HS-27A (cell line): ENCODE measurements at regions not wholly inside any gene's neighbourhood (a gene's known extent, or its start where the extent isn't known, plus 50 kb on each side); places are given as distances from the start of the nearest gene placed in this dataset.
"Not testable (repeated sequence)": the region's sequence is repeated elsewhere in the genome, so short reads cannot be mapped to it uniquely, and the experiment has no call there.

Experiments
- DNase-seq: peaks from one replicate; pipeline ENCODE4 v3.0.0-alpha.2; 2012; ENCODE audit warnings: low read depth, missing footprints

DNA sequence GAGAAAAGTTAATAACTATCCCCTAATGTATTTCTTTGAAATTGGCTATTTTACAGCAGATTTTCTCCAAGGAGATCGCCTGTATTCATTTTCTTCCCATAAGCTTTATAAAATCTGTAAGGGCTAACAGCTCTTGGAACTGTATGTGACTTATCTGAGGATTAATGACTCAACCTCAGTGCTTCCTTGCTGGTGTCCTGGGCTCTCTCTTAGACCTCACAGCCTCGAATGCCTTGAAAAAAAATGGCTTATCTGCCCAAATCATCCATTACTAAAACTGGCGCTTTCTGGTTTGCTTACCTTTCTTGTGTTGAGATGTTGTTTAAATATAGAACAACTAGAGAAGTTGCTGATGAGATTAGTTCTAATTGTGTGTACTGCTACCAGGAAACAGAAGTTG lies 713.6 kb downstream of the SLC4A3 start:
- DNase-seq, result no peak

DNA sequence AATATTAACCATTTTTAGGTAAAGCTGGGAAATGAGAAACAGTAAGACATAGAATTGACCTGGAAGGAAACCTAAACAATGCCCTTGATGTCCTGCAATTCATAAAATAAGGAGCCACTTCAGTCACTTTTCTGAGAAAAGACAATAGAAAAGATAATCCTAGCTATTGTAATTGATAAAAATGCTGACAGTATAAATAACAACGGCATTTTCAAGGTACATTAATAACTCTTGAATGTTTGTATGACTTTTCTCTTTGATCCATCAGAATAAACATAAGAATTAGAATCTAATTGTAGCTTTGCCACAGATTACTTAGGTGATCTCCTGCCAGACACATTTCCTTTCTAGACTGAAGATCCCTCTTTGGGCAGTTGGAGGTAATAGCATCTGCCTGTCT lies 719.5 kb downstream of the SLC4A3 start:
- no peak for DNase-seq

DNA sequence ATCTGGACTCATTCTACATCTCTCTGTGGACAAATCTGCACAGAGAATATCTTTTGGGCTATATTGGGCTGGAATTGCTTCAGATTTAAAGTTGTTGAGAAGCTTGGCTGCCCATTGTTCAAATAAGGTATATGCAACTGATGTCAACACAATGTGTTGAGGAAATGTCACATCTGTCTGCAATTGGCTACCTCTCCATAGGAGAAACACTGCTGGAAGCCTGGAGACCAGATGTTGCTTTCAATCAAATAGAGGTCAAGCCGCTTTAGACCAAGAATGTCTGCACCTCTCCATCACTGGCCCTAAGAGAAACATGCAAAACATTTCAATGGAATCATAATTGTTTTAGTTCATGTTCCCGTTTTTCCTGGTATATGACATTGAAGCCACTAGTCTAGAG lies 720.2 kb downstream of the SLC4A3 start:
- no peak for DNase-seq

DNA sequence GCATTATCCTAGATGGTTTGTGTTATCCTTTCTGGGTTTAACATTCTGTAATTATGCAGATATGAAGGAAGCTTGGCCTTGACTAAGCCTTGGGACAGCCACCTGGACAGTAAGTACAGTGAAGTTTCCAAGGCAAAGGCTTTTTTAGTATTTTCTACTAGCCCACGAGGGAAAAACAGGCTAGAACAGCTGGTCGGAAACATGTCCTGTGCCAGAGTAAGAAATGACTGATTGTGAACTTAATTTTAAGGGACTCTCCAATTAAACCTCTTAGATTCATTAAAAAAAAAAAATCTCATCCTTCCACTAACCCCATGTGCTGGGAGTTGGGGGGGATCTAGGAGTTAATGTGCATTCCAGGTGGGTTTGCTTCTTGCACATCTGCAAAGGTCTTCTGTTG lies 720.8 kb downstream of the SLC4A3 start:
- no peak for DNase-seq

DNA sequence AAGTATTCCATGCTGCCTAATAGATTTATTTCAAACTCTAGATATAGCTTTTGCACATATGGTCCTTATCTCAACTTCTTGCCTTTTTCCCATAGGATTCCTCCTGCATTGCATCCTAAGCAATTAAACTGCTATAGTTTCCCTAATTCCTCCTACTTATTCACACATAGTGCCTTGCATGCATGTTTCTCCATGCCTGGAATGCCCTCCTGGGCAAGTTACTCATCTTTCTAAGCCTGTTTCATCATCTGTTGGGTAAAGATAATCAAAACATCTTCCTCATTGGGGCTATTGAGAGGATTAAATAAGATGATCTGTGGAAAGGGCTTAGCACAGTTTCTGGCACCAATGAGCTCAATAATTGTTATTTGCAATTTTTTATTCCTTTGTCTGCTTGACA lies 726.5 kb downstream of the SLC4A3 start:
- DNase-seq, result no peak

DNA sequence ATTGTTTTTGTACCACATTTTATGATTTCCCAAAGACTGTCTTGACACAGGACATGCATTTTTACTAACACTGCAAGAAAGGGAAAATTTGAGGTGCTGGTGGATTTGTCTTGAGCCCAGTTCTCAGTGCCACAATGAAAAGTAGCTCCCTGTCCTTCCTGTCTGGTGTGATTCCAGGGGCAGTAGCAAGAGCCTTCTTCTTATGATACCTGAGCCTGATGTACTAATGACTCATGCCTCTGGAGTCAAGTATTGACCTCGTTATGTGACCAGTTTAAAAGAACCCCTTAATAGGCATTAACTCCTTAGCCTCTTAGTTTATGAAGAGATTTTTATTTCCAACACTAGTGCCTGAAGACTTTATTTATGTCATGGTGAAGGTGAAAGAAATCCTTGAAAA lies 728.6 kb downstream of the SLC4A3 start:
- no peak for DNase-seq

DNA sequence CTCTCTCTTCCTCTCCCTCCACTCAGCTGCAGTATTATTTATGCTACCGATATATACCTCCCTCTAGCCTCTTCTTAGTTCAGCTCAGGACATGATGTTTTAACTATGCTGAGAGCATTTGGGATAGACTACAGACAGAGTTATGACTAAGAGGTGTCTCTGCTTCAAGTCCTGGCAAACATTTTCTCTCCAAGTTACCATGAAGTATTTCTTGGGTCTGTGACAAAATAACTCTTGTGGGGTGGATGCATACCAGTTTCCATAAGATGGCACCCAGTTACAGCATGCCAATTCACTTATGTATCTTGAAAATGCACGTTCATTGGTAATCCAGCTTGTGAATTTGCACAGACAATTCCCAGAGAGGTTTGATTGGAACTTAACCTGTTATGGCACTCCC lies 737.6 kb downstream of the SLC4A3 start:
- DNase-seq, result peak; percentile 29

DNA sequence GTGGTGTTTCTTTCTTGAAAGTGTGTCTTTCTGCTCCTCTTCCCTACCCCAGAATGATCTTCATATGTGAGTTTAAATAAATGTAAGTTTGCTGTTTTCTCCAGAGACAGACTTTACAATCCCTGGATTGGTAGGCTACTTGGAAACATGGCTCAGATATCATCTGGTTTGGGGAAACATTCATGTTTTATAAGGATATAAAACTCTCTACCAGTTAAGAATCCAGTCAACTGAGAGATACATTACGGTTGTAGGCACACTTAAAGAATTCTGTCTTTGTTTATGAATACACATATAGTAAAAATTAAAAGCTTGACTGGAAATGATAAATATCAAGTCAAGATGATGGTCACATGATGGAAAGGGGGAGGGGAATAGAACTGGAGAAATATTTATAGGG lies 739.3 kb downstream of the SLC4A3 start:
- no peak for DNase-seq

DNA sequence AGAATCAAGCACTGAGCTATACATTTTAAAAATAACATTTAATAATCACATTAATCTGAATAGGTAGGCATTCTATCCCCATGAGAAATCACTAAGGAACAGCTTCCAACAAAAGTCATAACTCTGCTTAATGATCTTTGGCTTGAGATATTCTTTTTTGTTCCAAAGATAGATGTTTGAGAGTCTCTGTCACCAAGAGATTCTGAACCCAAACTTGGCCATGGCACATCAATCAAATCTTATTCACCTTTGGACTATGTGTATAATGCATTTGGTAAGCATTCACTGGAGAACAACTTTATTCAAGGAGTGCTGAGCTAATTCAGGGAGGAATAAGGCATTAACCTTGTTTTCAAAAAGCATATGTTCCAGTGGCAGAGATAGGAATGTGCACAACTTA lies 743.3 kb downstream of the SLC4A3 start:
- no peak for DNase-seq

DNA sequence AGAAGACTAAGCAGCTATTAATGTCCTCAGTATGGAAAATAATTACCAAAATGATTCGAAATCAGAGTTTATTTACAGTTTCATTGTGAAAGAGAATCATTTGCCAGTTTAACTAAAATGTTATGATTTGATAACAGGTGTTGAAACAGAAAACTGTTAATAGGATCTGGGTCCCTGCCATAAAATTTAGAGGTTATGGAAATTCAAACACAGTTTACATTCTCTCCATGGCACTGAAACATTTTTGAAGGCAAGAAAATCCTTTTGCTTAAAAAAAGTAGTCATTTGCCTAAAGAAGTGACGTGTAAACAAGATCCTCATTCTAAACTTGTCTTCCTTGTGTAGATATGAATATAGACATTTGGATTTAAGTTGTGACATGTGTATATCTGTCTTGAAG lies 743.8 kb downstream of the SLC4A3 start:
- no peak for DNase-seq

DNA sequence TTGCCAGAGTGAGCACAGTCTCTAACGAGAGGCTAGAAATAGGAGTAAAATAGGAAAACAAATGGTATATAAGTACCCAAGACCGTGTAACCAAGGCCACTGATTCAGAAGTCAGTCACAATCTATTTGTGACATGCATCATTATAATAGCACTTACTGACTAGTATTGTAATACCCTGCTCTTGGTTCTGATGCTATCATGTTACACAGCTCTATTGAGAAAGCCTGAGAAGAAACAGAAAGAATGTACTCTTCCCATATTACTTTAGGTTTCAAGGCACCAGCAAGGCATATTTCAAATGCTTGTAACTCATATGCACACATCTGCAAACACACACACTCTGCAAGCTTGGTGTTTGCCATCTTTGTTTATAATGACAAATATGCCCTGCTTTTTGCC lies 746.4 kb downstream of the SLC4A3 start:
- no peak for DNase-seq

DNA sequence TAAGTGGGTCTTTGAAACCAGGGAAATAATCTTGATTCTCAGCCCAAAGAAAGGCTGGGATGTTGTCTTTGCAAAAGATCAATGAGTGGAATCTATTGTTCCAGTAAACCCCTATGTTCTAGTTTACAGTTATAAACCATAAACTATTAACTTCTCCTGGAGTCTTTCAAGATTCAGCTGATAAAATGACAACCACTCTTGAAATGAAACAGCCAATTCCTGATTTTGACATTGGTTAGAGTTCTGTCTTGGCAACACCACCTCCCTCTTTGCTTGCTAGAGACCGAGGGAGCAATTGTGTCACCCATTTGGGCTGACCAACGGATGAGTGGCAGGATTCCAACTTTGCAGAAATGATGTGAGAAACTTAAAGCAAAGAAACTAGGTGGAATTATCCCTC lies 746.9 kb downstream of the SLC4A3 start:
- no peak for DNase-seq

DNA sequence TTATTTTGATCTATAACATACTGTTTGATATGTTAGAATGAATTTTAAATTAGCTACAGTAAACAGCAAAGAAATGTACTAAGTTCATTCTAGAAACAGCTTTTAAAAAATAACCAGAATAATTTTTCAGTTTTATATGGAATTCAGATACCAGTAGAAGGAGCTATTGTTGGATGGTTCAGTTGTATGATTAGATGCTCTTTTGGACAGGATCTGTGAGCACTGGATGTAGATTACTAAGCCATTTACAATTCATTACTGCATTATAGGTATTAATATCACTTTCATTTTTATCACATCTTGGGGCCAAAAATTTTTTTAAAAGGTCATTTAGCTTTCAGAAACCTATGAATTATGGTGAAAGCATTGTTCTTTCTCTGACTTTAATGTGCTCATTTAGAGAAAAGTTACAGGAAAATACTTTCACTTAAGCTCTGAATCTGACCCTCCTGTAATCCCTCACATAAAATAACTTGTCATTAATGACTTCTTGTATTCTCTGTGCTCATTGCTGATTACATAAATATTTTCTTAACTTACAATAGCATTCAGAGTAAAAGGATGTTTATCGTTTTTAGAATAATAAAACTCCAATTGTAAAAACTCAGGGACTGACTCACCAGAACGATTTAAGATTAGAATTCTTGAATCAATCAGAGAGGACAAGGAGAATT lies 750.2 kb downstream of the SLC4A3 start:
- no peak for DNase-seq

DNA sequence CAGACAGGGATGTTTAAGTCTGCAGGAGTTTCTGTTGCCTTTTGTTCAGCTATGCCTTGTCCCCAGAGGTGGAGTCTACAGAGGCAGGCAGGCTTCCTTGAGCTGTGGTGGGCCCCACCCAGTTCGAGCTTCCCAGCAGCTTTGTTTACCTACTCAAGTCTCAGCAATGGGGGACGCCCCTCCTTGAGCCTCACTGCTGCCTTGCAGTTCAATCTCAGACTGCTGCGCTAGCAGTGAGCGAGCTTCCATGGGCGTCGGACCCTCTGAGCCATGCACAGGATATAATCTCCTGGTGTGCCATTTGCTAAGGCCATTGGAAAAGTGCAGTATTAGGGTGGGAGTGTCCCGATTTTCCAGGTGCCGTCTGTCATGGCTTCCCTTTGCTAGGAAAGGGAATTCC lies 760.3 kb downstream of the SLC4A3 start:
- DNase-seq, result not testable (repeated sequence)

DNA sequence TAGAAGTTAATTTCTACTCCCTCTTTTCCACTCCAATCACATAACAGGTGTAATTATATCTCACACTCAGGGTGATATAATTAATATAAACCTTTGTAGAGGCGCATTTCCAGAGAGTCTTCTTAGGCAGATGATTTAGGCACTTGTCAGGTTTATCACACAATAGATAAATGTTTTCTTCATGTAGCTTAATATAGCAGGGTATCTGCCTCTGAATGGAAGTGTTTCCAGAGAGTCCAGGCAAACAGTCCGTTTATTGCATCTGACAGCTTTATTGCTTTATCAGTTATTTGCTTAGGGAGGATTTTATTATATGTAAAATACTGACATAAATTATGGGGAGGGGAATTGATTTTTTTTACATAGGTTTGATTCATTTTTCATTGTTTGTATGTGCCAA lies 766.3 kb downstream of the SLC4A3 start:
- no peak for DNase-seq

DNA sequence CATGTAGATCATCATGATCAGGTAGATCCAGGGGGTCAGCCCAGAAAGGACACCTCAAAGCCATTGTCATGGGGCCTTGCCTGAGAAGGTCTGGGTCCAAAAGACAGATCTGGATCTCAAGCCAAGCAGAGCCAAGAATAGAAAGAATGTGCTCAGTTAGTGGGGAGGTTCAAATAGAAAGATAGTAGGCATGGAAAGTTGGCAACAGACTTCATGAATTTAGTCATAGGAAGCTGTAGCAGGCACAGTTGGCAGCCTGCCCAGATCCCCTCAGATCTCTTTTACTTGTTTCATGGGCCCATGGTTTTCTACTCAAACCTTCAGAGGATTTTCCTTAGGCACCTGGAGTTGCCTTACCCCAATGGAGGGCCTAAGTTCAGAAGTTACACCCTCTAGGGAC lies 767.0 kb downstream of the SLC4A3 start:
- DNase-seq, result peak; percentile 52

DNA sequence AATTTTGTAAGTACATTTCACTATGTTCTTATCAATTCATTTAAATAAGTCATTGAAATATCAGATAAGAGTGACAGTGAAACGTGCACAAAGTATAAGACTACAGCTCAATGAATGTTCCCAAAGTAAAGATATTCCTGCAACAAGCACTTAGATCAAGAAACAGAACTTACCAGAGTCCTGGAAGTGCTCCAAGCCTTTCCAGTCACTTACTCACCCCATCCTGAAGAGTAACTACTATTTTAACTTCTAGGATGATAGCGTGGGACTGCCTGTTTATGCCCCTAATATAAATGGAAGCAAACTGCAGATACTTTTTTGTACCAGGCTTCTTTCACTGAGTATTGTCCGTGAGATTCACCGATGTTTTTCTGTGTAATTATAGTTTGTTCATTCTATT lies 768.9 kb downstream of the SLC4A3 start:
- no peak for DNase-seq

DNA sequence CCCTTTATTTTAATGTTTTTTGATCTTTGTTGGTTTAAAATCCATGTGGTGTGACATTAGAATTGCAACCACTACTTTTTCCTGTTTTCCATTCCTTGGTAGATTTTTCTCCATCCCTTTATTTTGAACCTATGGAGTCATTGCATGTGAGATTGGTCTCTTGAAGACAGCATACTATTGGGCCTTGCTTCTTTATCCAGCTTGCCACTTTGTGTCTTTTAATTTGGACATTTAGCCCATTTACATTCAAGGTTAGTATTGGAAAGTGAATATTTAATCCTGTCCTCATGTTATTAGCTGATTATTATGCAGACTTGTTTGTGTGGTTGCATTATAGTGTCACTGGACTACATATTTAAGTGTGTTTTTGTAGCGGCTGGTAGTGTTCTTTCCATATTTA lies 782.9 kb downstream of the SLC4A3 start:
- no peak for DNase-seq

DNA sequence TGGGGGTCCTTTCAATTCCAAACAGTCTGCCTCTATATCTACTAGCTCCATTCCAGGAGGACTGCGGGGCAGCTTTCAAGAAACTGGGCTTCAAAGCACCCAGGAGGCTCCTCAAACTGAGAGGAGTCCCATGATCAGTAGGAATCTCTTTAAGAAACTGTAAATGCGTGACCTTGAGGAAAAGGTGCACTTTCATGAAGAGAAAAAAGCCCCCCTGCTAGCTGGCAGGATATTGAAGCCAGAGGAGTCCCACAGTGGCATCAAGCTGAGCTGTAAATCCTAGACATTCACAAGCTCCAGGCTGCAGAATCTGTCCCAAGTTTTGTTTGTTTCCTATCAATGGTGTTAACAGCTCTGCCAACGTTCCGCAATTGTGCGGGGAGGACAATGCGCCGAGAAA lies 790.1 kb downstream of the SLC4A3 start:
- no peak for DNase-seq

DNA sequence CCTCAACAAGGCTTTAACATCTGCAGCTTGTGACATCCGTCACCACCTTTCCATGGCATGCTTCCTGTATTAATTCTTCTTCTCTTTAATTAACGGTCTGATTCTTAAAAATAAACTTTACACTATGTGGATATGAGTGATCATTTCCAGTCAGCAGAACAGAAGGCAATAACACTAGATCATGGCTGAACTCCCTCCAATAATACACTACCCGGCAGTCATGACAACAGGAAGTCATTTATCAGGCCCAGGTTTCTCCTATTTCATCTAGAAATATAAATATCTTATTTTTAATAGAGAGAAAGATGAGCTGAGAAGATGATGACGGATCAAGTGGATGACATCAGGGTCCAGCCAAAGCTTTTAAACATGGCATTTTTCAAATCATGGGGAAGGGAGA lies 792.2 kb downstream of the SLC4A3 start:
- DNase-seq, result no peak

DNA sequence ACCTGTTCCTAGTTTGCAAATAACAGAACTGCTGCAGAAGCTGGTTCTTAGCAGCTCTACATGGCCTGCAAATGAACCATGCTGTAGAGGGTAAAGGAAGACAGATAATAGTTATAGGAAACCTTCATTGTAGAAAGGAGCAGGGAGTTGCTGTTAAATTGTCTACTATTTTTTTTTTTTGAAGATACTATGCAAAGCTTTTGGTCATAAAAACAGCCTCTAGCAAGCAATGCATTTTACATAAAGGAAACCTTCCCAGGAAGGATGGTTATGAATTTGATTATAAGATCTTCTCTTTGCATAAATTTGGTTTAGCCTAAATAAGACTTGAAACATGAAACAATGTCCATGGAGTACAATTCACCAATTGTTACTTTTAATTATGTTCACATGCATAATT lies 793.4 kb downstream of the SLC4A3 start:
- DNase-seq, result no peak

DNA sequence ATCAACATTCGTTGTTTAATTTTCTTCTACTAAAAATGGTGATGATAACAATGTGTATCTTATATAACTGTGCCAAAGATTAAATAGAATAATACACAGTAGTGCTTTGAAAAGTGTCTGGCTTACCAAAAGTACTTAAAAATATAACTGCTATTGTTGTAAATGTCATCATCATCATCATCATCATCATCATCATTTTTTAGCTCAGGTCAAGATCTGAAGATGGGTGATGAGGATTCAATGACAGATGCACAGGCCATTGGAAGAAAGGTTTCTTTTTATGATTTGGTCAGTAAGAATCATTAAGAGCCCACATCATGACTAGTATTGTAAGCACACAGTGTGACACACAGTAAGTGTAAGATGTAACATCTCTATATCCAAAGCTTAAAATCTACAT lies 795.2 kb downstream of the SLC4A3 start:
- no peak for DNase-seq

DNA sequence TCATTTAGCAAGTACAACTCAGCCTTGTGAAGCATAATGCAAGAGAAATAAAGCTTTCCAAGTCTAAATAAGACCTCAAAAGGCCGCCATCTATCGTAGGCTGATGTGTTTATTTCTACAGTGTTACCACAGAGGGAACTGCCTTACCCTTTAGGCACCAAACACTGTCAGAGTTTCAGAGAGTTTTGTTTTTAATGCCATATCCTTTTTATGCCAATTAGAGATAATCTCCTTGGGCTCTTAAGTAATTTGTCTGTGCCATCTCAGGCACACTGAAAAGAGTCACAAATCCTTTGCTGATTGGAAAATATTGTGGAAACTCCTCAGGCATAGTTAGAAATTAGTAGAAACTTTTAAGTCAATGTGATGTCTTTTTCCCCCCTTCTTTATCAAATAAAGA lies 797.1 kb downstream of the SLC4A3 start:
- DNase-seq, result no peak

DNA sequence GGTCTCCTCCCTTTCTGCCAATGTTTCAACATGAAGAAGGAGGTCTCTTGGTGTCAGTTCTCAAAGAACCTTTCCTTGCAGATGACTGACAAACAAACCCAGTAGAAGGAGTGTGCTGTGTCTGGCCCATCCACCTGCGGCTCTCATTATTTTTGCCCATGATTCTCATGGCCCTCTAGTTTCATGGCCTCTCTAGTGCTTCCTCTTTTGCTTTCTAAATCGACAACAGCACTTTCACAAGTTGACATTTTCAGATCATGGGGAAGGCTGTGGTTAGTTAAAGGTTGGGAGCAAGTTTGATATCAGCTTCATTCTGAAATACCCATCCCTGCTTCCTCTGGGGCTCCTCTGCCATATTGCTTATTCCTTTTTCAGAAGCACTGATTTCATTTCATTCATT lies 805.2 kb downstream of the SLC4A3 start:
- DNase-seq, result no peak

DNA sequence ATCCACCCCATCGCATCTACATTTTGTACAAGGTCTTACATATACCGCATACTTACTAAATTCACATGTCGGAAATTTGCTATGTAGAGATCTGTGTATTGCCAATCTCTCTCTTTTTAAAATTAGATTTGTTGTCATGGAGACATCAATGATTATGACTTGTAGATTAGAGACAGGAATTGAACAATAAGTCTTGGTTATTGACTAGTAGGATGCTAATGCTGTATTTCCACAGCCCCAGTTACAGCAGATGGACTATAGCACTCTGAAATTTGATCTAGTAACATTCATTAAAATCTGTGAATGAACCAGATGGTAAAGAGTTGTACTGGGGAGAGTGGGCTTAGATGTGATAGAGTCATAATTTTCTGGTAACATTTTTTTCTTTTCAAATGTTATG lies 805.7 kb downstream of the SLC4A3 start:
- no peak for DNase-seq
